RWPE2 (cell line): ENCODE measurements at regions not wholly inside any gene's neighbourhood (a gene's known extent, or its start where the extent isn't known, plus 50 kb on each side); places are given as distances from the start of the nearest gene placed in this dataset.

Source experiments
- ATAC-seq: fragments of 200-7000 bp; cut with Tn5 transposase; 3 replicates; pipeline ENCODE4 v1.9.1; 2021; ENCODE audit warnings: low read depth
- DNase-seq: peaks from one replicate; pipeline ENCODE4 v3.0.0-alpha.2; 2020; ENCODE audit warnings: low spot score
- H3K27ac ChIP-seq: fragments of 450-650 bp; 2 replicates; pipeline ENCODE4 v1.5.1; 2017; ENCODE audit warnings: mild to moderate bottlenecking; ENCODE audit not compliant: poor library complexity, severe bottlenecking
- H3K27me3 ChIP-seq: fragments of 250-450 bp; sonication (Bioruptor Pico); 2 replicates; pipeline ENCODE4 v1.5.1; 2021; ENCODE audit warnings: mild to moderate bottlenecking, moderate library complexity; ENCODE audit not compliant: insufficient read depth, poor library complexity, severe bottlenecking
- H3K36me3 ChIP-seq: fragments of 250-450 bp; sonication (Bioruptor Pico); 2 replicates; pipeline ENCODE4 v1.5.1; 2020; ENCODE audit warnings: low read depth, mild to moderate bottlenecking, moderate library complexity
- H3K4me1 ChIP-seq: fragments of 250-450 bp; sonication (Bioruptor Pico); 2 replicates; pipeline ENCODE4 v1.5.1; 2021; ENCODE audit warnings: mild to moderate bottlenecking, moderate library complexity; ENCODE audit not compliant: insufficient read depth, poor library complexity, severe bottlenecking
- H3K4me3 ChIP-seq: fragments of 250-450 bp; sonication (Bioruptor Pico); 2 replicates; pipeline ENCODE4 v1.5.1; 2021; ENCODE audit warnings: mild to moderate bottlenecking, moderate library complexity; ENCODE audit not compliant: severe bottlenecking
- H3K9me3 ChIP-seq: fragments of 250-450 bp; sonication (Bioruptor Pico); 2 replicates; pipeline ENCODE4 v1.5.1; 2021; ENCODE audit warnings: mild to moderate bottlenecking, moderate library complexity; ENCODE audit not compliant: severe bottlenecking
- CTCF ChIP-seq: fragments of 450-650 bp; IDR thresholded peaks from one replicate; pipeline ENCODE4 v1.5.1; 2017; ENCODE audit warnings: mild to moderate bottlenecking, moderate library complexity; ENCODE audit not compliant: poor library complexity, severe bottlenecking

DNA sequence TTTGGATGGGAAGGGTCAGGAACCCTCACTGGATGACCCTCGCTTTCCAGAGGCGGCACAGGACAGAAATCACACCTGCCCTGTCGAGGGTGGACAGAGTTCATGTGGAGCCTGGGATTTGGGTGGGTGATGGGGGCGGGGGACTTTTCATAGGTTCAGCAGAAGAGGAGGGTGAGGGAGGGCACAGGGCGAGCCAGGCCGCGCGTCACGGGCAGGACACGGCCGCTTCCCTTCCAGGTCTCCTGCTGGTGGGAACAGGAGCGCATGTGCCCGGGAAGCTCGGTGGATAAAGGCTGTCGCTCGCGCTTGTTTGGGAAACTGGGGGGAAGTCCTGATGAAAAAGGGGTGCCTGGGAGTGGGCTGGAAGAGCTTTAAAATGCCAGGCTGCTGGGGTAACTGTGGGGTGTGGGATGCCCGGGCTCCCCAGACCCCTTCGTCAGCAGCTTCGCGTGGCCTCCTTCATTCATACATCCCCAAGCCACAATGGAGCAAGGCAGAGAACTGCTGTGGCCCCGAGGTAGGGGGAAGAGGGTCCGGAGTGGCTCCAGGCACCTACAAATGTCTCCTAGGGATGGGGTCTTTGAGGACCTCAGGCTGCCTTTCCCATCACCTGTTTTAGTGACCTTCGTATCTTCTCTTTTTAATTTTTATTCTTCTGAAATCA lies 102.2 kb downstream of the DACT2 start:
- DNase-seq (peak; percentile 29), ATAC-seq (no peak)
- no peaks in the 10 kb centered on the region for H3K9me3 ChIP-seq
- no peak overlapping the region for H3K27ac ChIP-seq
- no peak for TF ChIP-seq CTCF
- H3K4me3 ChIP-seq: no peak overlapping the region
- H3K4me1 ChIP-seq: no peaks in the 10 kb centered on the region
- peaks cover 26% of the 10 kb centered on the region for H3K27me3 ChIP-seq
- H3K36me3 ChIP-seq: no peaks in the 10 kb centered on the region

- H3K36me3 ChIP-seq: no peaks in the 10 kb centered on the region
- no peak overlapping the region for H3K27ac ChIP-seq
- H3K4me3 ChIP-seq: no peak overlapping the region
- no peak for TF ChIP-seq CTCF
- H3K27me3 ChIP-seq: peaks cover 26% of the 10 kb centered on the region
- H3K4me1 ChIP-seq: no peaks in the 10 kb centered on the region
- ATAC-seq: no peak
- peak; percentile 15 for DNase-seq
- no peaks in the 10 kb centered on the region for H3K9me3 ChIP-seq
Observed at GRCh38 chr6:168216751-168217191, 102.8 kb downstream of the DACT2 start.

GRCh38 chr6:168216117-168216516 lies 103.5 kb downstream of the DACT2 start:
- Histone ChIP-seq H3K36me3 (no peaks in the 10 kb centered on the region), H3K27ac (no peak overlapping the region), H3K27me3 (peaks cover 23% of the 10 kb centered on the region), H3K9me3 (no peaks in the 10 kb centered on the region), H3K4me3 (no peak overlapping the region), H3K4me1 (no peaks in the 10 kb centered on the region)
- DNase-seq (peak; percentile 7), ATAC-seq (no peak)
- no peak for TF ChIP-seq CTCF

DNA sequence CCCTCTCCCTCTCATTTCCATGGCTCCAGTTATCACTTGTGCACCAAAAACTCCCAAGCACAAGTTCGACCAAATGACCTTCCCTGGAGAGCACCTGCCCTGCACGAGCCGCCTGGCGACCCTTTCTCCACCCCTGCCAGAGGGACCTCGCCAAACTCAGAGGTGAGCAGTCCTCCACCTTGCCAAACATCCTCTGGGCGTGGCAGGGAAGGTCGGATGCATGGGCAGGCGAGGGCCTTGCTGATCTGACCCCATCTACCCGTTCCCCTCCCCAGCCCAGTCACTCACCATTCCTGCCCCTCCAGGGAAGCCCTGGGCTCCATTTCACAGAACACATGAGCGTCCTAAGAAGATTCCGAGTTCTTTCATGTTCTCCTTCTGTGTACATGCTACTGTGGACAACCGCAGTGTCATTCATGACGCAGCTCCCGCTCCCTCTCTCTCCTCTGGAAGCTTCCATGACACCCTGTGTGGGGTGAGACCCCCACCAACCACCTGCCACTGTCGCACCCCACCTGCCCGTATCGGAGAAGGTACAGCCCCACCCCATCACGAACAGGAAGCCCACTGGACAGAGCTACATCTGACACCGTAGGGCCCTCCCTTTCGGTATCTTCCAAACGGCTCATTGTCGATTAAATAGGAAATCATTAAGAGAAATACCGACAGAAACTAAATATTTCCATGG lies 104.3 kb downstream of the DACT2 start:
- DNase-seq (peak; percentile 40), ATAC-seq (no peak)
- no peak overlapping the region for H3K4me3 ChIP-seq
- TF ChIP-seq CTCF: no peak
- H3K9me3 ChIP-seq: no peaks in the 10 kb centered on the region
- no peak overlapping the region for H3K27ac ChIP-seq
- no peaks in the 10 kb centered on the region for H3K36me3 ChIP-seq
- peaks cover 17% of the 10 kb centered on the region for H3K27me3 ChIP-seq
- H3K4me1 ChIP-seq: no peaks in the 10 kb centered on the region

- no peaks in the 10 kb centered on the region for H3K9me3 ChIP-seq
- H3K4me1 ChIP-seq: no peaks in the 10 kb centered on the region
- peaks cover 14% of the 10 kb centered on the region for H3K27me3 ChIP-seq
- H3K4me3 ChIP-seq: no peak overlapping the region
- DNase-seq: peak; percentile 51
- H3K27ac ChIP-seq: no peak overlapping the region
- no peaks in the 10 kb centered on the region for H3K36me3 ChIP-seq
- no peak for ATAC-seq
- TF ChIP-seq CTCF: no peak
Observed at GRCh38 chr6:168214586-168215104, 104.9 kb downstream of the DACT2 start.
